ENCODE measurements at regions not wholly inside any gene's neighbourhood (a gene's known extent, or its start where the extent isn't known, plus 50 kb on each side); places are given as distances from the start of the nearest gene placed in this dataset.

- TF ChIP-seq CTCF (IDR thresholded peaks at IDR 0.05) (no peak), POLR2A (IDR thresholded peaks at IDR 0.05) (no peak), EP300 (IDR thresholded peaks at IDR 0.05) (no peak), POLR2AphosphoS5 (IDR thresholded peaks at IDR 0.05) (no peak)
These were observed 267.5 kb upstream of the RAB4A start for GRCh38 chr1:229003233-229004031.

Measured in upper lobe of left lung (tissue), 4 donors.